Parathyroid adenoma (tissue), 2 donors: ENCODE measurements at regions not wholly inside any gene's neighbourhood (a gene's known extent, or its start where the extent isn't known, plus 50 kb on each side); places are given as distances from the start of the nearest gene placed in this dataset.
A peak's percentile ranks its signal among the peaks of the same experiment; 100 is the strongest.
"Not testable (repeated sequence)": the region's sequence is repeated elsewhere in the genome, so short reads cannot be mapped to it uniquely, and the experiment has no call there.

Source experiments
- H2AFZ ChIP-seq: fragments of 300-600 bp; sonication (generic); one replicate; pipeline ENCODE4 v1.7.0; 2017; ENCODE audit warnings: antibody characterized with exemption, mild to moderate bottlenecking
- H3K27ac ChIP-seq: fragments of 300-600 bp; sonication (generic); one replicate; pipeline ENCODE4 v1.7.0; 2017
- H3K27me3 ChIP-seq: fragments of 300-600 bp; sonication (generic); one replicate; pipeline ENCODE4 v1.7.0; 2017; ENCODE audit warnings: low read length; ENCODE audit not compliant: control insufficient read depth, insufficient read depth
- H3K36me3 ChIP-seq: fragments of 300-600 bp; sonication (generic); one replicate; pipeline ENCODE4 v1.7.0; 2017; ENCODE audit warnings: low read length; ENCODE audit not compliant: control insufficient read depth, insufficient read depth
- H3K4me1 ChIP-seq: fragments of 300-600 bp; sonication (generic); one replicate; pipeline ENCODE4 v1.7.0; 2017; ENCODE audit warnings: control low read depth
- H3K4me2 ChIP-seq: fragments of 300-600 bp; sonication (generic); one replicate; pipeline ENCODE4 v1.7.0; 2017; ENCODE audit warnings: low read length
- H3K4me3 ChIP-seq: fragments of 300-600 bp; sonication (generic); one replicate; pipeline ENCODE4 v1.7.0; 2017; ENCODE audit warnings: low read depth, low read length
- H3K79me2 ChIP-seq: fragments of 300-600 bp; sonication (generic); one replicate; pipeline ENCODE4 v1.7.0; 2017; ENCODE audit warnings: control low read depth
- H3K9ac ChIP-seq: fragments of 300-600 bp; sonication (generic); one replicate; pipeline ENCODE4 v1.7.0; 2017; ENCODE audit warnings: mild to moderate bottlenecking
- H3K9me3 ChIP-seq: fragments of 300-600 bp; sonication (generic); one replicate; pipeline ENCODE4 v1.7.0; 2017; ENCODE audit warnings: low read length; ENCODE audit not compliant: control insufficient read depth
- TF ChIP-seq, protein P1 (sequence below): fragments of 300-600 bp; sonication (generic); IDR thresholded peaks from one replicate; pipeline ENCODE4 v1.7.0; 2017; ENCODE audit warnings: antibody characterized with exemption, mild to moderate bottlenecking
- donor health status: primary hyperparathyroidism.

DNA sequence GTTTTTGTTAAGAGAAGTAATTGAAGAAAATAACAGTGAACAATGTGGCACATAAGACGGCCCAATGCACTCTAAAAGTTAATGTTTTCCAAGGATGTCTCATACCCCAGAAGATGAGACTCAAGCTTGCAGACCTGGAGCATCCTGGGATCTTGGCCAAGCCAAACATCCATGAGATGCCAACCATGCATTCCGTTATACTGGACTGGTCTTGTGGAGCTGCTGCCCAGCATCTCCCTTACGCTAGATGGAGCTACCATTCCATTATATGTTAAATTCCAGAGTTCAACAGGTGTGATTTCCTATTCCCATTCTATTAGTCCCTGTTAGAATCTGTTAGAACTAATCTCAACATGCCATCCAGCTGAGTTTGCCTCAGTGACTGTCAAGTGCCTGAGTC, 181.8 kb downstream of the PDCD6IP start:
- no peaks in the 10 kb centered on the region for H3K9me3 ChIP-seq
- no peaks in the 10 kb centered on the region for H3K79me2 ChIP-seq
- H3K4me2 ChIP-seq = no peak overlapping the region
- H3K9ac ChIP-seq = no peak overlapping the region
- H2AFZ ChIP-seq = no peak overlapping the region
- no peak overlapping the region for H3K27ac ChIP-seq
- no peaks in the 10 kb centered on the region for H3K4me1 ChIP-seq
- no peaks in the 10 kb centered on the region for H3K27me3 ChIP-seq
- no peak overlapping the region for H3K4me3 ChIP-seq
- TF ChIP-seq, protein P1, sequence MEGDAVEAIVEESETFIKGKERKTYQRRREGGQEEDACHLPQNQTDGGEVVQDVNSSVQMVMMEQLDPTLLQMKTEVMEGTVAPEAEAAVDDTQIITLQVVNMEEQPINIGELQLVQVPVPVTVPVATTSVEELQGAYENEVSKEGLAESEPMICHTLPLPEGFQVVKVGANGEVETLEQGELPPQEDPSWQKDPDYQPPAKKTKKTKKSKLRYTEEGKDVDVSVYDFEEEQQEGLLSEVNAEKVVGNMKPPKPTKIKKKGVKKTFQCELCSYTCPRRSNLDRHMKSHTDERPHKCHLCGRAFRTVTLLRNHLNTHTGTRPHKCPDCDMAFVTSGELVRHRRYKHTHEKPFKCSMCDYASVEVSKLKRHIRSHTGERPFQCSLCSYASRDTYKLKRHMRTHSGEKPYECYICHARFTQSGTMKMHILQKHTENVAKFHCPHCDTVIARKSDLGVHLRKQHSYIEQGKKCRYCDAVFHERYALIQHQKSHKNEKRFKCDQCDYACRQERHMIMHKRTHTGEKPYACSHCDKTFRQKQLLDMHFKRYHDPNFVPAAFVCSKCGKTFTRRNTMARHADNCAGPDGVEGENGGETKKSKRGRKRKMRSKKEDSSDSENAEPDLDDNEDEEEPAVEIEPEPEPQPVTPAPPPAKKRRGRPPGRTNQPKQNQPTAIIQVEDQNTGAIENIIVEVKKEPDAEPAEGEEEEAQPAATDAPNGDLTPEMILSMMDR = peak; percentile 35
- H3K36me3 ChIP-seq = no peaks in the 10 kb centered on the region

DNA sequence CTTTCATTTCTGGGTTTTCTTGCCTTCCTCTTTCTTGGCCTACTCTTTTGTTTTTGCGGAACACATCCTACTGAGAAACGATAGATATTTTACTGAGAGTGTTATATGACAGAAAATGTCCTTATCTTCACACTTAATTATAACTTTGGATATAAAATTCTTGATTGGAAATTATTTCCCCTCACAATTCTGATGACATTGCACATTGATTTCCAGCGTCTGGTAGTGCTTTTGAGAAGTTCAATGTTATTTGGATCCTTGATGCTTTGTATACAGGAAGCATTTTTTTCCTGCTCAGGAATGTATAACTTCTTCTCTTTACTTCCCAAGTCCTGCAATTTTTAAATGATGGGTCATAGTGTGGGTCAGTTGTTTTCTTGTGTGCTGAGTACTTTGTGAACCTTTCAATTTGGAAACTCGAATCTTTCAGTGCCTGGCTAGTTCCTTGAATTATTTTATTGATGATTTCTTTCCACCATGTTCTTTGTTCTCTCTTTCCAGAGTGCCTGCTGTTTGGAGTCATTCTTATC, 183.9 kb downstream of the PDCD6IP start:
- H3K9me3 ChIP-seq = no peaks in the 10 kb centered on the region
- no peaks in the 10 kb centered on the region for H3K79me2 ChIP-seq
- no peaks in the 10 kb centered on the region for H3K4me1 ChIP-seq
- no peaks in the 10 kb centered on the region for H3K27me3 ChIP-seq
- H3K4me2 ChIP-seq = no peak overlapping the region
- no peak overlapping the region for H2AFZ ChIP-seq
- H3K27ac ChIP-seq = no peak overlapping the region
- no peaks in the 10 kb centered on the region for H3K36me3 ChIP-seq
- no peak overlapping the region for H3K9ac ChIP-seq
- TF ChIP-seq, protein P1 = no peak
- no peak overlapping the region for H3K4me3 ChIP-seq

DNA sequence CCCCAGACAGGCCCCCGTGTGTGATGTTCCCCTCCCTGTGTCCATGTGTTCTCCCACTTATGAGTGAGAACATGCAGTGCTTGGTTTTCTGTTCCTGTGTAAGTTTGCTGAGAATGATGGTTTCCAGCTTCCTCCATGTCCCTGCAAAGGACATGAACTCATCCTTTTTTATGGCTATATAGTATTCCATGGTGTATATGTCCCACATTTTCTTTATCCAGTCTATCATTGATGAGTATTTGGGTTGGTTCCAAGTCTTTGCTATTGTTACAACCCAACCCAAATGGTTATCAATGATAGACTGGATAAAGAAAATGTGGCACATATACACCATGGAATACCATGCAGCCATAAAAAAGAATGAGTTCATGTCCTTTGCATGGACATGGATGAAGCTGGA, 184.5 kb downstream of the PDCD6IP start:
- H3K4me2 ChIP-seq, H2AFZ ChIP-seq, H3K27ac ChIP-seq, H3K4me1 ChIP-seq, H3K36me3 ChIP-seq, H3K79me2 ChIP-seq, H3K9ac ChIP-seq, H3K4me3 ChIP-seq, H3K9me3 ChIP-seq, H3K27me3 ChIP-seq: not testable (repeated sequence)

DNA sequence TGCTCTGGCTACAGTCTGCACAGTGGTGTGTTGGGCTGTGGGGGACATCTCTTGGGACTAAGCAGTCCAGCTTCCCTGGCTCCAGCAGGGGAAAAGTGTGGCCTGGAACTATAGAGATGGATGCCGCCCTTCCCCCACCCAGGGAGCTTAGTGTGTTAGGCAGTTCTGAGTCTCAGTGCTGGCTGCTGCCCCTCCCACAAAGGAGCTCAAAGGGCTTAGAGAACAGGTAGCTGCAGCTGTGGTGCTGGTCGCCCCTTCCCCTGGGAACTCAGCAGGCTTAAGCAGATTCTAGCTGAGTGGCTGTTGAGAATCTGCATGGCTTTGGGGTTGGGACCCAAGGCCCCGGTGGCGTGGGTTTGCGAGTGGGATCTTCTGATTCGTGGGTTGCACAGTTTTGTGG, 190.8 kb downstream of the PDCD6IP start:
- TF ChIP-seq, protein P1 = no peak
- H3K4me2 ChIP-seq = no peak overlapping the region
- H3K79me2 ChIP-seq = no peaks in the 10 kb centered on the region
- H3K9me3 ChIP-seq = no peaks in the 10 kb centered on the region
- H2AFZ ChIP-seq = no peak overlapping the region
- H3K36me3 ChIP-seq = no peaks in the 10 kb centered on the region
- H3K4me3 ChIP-seq = no peak overlapping the region
- no peaks in the 10 kb centered on the region for H3K4me1 ChIP-seq
- H3K9ac ChIP-seq = no peak overlapping the region
- no peaks in the 10 kb centered on the region for H3K27me3 ChIP-seq
- H3K27ac ChIP-seq = no peak overlapping the region

DNA sequence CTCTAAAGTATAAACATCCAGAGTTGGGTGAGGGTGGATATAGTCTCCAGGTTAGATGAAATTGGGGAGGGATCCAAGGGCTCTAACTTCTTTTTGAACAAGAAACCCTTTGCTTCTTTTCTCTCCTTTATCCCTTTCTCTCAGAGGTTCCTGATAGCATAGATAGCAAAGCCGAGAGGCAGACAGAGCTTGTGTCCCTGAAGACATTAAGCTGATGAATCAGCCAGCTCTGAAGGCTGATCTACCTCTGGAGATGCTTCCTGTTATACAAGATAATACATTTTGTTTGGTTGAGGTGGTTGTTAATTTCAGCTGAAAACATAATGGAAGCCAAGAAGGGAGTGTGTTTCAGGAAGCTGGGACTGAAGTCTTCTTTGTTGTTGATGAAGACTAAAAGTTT, 193.2 kb downstream of the PDCD6IP start:
- H3K9ac ChIP-seq = no peak overlapping the region
- TF ChIP-seq, protein P1 = no peak
- no peak overlapping the region for H3K4me2 ChIP-seq
- H3K4me3 ChIP-seq = no peak overlapping the region
- no peaks in the 10 kb centered on the region for H3K79me2 ChIP-seq
- no peaks in the 10 kb centered on the region for H3K4me1 ChIP-seq
- no peak overlapping the region for H3K27ac ChIP-seq
- H2AFZ ChIP-seq = no peak overlapping the region
- no peaks in the 10 kb centered on the region for H3K9me3 ChIP-seq
- H3K36me3 ChIP-seq = no peaks in the 10 kb centered on the region
- no peaks in the 10 kb centered on the region for H3K27me3 ChIP-seq
